HG03103 (cell line): ENCODE measurements at regions not wholly inside any gene's neighbourhood (a gene's known extent, or its start where the extent isn't known, plus 50 kb on each side); places are given as distances from the start of the nearest gene placed in this dataset.

ENCODE experiments used
- ATAC-seq: cut with Tn5 transposase; IDR thresholded peaks from one replicate; pipeline ENCODE4 v1.9.1; 2021; ENCODE audit warnings: low read depth; ENCODE audit not compliant: unreplicated experiment

- ATAC-seq: no peak
These were observed 184.4 kb downstream of the MDFIC start for GRCh38 chr7:115106316-115106715.

- ATAC-seq: no peak
These were observed 180.8 kb downstream of the MDFIC start for GRCh38 chr7:115102738-115103137.

- ATAC-seq: no peak
These were observed 179.3 kb downstream of the MDFIC start for GRCh38 chr7:115101199-115101598.

GRCh38 chr7:115099906-115100305 lies 178.0 kb downstream of the MDFIC start:
- no peak for ATAC-seq

GRCh38 chr7:115097175-115097671 lies 175.3 kb downstream of the MDFIC start:
- no peak for ATAC-seq

DNA sequence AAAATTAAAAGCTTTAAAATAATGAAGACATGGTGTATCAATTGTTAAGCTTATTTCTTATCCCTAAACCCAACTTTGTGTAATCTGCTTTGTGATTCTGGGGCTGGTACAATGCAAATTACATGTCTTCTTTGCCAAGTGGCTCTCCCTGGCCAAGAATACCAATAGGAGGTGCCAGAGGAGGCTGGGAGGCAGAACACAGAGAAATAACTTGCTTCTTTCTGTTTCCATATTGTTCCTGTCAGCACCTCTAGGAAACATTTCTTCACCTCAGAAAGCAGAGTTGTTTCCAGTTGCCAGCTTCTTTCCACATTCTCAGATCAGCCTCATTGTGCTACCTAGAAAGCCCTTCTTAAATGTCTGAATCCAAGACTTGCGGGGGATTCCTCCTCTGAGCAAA lies 174.4 kb downstream of the MDFIC start:
- ATAC-seq: no peak

DNA sequence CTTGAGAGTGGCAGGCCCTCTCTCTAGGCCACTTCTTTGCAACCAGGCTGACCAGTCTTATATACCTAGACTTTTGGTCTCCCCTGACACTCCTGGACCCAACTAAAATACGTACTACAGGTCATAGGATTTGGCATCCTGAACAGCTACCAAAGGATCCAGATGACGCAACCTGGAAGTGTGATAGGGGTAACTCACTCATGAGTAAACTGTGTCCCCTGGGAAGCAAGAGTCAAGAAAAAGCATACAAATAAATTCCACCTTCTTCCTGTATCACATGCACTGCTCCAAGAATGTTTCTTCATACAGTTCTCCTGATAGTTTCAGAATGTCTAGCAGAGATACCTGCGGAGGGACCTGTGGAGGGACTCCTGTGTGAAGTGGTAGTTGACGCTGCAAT lies 172.3 kb downstream of the MDFIC start:
- no peak for ATAC-seq

DNA sequence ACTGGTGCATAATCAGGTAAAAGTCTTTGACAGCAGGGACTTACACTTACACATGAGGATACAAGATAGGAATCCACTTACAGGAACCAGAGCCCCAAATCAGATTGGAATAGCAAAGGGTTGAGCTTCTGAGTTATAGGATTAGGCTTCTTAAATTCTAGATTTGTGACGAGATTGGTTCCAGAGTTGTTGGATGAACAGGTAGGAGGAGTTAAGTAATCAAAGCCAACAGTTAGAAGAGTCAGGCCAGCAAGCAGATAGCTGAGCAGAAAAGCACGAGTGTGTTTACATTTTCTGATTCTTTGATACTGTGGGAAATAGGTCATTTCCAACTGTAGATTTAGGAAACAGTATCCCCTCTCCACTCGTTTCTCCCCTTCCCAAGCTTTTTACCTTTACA lies 167.0 kb downstream of the MDFIC start:
- ATAC-seq: no peak

DNA sequence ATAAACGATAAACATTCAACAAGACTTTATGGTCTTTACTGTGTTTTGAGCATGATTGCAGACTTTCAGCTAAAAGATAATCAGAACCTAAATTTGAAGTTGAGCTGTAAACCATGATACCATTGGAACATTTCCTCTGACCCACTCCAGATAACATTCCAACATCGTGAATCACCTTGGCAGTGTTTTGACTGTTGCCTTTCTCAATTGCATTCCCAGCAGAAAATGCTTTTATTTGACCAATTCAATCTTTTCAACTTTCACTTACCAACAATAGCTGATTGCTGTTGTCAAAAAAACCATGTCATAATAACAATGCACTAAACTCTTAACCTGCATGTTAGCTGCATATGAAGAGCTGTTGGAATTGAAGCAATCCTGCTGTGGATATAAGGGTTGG lies 165.5 kb downstream of the MDFIC start:
- ATAC-seq: no peak

- no peak for ATAC-seq
These were observed 164.4 kb downstream of the MDFIC start for GRCh38 chr7:115086146-115086841.

- ATAC-seq: no peak
These were observed 163.5 kb downstream of the MDFIC start for GRCh38 chr7:115085421-115085820.

GRCh38 chr7:115083935-115084334 lies 162.0 kb downstream of the MDFIC start:
- ATAC-seq: no peak

DNA sequence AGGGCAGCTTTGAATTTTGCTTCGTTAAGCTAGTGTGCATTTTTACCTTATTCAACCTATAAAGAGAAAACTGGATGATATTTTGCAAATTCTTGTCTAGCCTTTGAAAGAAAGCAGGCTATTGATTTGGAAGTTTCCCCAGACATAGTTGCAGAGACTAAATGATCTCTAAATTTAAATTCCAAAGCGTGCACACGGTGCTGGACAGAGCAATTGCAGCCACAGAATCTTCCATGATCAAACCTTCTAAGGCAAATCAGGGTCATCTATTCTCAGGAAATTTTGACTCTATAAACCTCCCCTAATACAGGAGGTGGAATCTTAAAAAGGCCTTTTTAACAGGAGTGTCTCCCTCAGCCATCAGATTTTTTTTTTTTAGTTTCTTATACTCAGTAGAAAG lies 159.9 kb downstream of the MDFIC start:
- no peak for ATAC-seq

GRCh38 chr7:115078851-115079250 lies 157.0 kb downstream of the MDFIC start:
- ATAC-seq: no peak

- no peak for ATAC-seq
These were observed 156.5 kb downstream of the MDFIC start for GRCh38 chr7:115078386-115078785.

DNA sequence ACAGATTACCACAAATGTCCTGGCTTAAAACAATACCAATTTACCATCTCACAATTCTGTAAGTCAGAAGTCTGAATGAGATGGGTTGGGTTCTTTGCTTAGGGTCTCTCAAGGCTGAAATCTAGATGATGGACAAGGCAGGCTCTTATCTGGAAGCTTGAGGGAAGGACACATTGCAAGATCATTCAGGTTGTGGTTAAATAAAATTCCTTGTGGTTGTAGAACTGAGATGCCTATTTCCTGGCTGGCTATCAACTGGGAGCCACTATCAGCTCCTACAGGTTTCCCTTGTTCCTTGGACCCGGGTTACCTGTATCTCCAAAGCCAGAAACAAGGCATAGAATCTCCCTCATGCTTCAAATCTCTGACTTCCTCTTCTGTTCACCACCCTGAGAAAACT lies 148.4 kb downstream of the MDFIC start:
- no peak for ATAC-seq
